ENCODE measurements at regions not wholly inside any gene's neighbourhood (a gene's known extent, or its start where the extent isn't known, plus 50 kb on each side); places are given as distances from the start of the nearest gene placed in this dataset.
"Not testable (repeated sequence)": the region's sequence is repeated elsewhere in the genome, so short reads cannot be mapped to it uniquely, and the experiment has no call there.

- no peak for DNase-seq (ENCODE audit: low spot score)
- TF ChIP-seq, protein P1, sequence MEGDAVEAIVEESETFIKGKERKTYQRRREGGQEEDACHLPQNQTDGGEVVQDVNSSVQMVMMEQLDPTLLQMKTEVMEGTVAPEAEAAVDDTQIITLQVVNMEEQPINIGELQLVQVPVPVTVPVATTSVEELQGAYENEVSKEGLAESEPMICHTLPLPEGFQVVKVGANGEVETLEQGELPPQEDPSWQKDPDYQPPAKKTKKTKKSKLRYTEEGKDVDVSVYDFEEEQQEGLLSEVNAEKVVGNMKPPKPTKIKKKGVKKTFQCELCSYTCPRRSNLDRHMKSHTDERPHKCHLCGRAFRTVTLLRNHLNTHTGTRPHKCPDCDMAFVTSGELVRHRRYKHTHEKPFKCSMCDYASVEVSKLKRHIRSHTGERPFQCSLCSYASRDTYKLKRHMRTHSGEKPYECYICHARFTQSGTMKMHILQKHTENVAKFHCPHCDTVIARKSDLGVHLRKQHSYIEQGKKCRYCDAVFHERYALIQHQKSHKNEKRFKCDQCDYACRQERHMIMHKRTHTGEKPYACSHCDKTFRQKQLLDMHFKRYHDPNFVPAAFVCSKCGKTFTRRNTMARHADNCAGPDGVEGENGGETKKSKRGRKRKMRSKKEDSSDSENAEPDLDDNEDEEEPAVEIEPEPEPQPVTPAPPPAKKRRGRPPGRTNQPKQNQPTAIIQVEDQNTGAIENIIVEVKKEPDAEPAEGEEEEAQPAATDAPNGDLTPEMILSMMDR (IDR thresholded peaks at IDR 0.05; ENCODE audit: extremely low read depth, missing control alignments): no peak
Observed at GRCh38 chr1:177646757-177647730, 322.8 kb downstream of the SEC16B start.

- TF ChIP-seq, protein P1 (IDR thresholded peaks at IDR 0.05; ENCODE audit: extremely low read depth, missing control alignments): no peak
- no peak for DNase-seq (ENCODE audit: low spot score)
Observed at GRCh38 chr1:177645491-177646190, 324.2 kb downstream of the SEC16B start.

GRCh38 chr1:177640687-177641086, 329.2 kb downstream of the SEC16B start:
- no peak for DNase-seq (ENCODE audit: low spot score)
- TF ChIP-seq, protein P1 (IDR thresholded peaks at IDR 0.05; ENCODE audit: extremely low read depth, missing control alignments): no peak

DNA sequence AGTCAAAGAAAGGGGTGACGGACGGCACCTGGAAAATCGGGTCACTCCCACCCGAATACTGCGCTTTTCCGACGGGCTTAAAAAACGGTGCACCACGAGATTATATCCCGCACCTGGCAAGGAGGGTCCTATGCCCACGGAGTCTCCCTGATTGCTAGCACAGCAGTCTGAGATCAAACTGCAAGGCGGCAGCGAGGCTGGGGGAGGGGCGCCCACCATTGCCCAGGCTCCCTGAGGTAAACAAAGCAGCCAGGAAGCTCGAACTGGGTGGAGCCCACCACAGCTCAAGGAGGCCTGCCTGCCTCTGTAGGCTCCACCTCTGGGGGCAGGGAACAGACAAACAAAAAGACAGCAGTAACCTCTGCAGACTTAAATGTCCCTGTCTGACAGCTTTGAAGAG, 335.7 kb downstream of the SEC16B start:
- DNase-seq (ENCODE audit: low spot score): not testable (repeated sequence)

DNA sequence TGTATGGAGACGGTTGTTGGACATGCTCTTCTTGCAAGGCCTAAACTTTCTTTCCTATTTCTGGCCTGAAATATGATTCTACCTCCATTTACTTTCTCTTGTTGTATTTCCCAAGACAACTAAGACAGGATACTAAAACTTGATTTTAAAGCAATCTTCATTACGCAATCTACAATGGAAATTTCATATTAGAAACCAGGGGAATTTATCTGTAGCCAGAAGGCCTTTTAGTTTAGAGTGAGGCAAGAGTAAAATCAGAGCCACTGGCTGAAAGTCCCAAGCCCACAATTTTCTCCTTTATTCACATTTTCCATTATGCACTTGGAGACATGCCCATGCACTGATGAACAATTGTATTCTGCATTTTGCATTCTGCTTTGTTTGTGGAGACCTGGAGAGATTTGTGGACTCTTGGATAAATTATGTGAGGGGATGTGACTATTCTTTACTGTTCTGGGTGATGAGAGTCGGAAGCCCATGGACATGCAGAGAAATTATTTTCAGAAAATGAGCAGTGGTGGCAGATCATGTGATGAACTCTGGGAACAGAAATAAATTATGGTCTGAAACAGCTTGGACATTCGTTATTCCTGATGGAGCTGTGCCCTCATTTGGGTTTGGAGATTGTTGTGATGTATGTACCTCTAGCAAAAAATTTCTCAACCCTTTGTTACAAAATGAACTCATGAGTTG, 336.8 kb downstream of the SEC16B start:
- TF ChIP-seq, protein P1 (IDR thresholded peaks at IDR 0.05; ENCODE audit: extremely low read depth, missing control alignments): no peak
- no peak for DNase-seq (ENCODE audit: low spot score)

- no peak for DNase-seq (ENCODE audit: low spot score)
- TF ChIP-seq, protein P1 (IDR thresholded peaks at IDR 0.05; ENCODE audit: extremely low read depth, missing control alignments): no peak
Observed at GRCh38 chr1:177631770-177632169, 338.1 kb downstream of the SEC16B start.

DNA sequence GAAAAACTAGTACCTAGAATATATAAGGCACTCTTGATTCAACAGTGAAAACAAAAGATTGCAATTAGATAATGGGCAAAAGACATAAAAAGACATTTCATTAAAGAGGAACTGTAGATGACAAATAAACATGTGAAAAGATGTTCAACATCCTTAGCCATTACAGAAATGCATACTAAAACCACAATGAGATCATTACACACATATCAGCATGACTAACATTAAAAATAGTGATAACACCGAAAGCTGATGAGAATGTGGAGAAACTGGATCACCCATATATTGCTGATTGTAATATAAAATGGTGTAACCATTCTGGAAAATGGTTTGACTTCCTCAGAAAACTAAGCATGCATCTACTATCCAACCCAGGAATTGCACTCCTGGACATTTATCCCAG, 340.3 kb downstream of the SEC16B start:
- DNase-seq (ENCODE audit: low spot score): no peak
- TF ChIP-seq, protein P1 (IDR thresholded peaks at IDR 0.05; ENCODE audit: extremely low read depth, missing control alignments): no peak
